ENCODE measurements at regions not wholly inside any gene's neighbourhood (a gene's known extent, or its start where the extent isn't known, plus 50 kb on each side); places are given as distances from the start of the nearest gene placed in this dataset.

- no peaks in the 10 kb centered on the region for H3K27me3 ChIP-seq (ENCODE audit: control insufficient read depth, insufficient read depth, low read length)
- no peaks in the 10 kb centered on the region for H3K4me1 ChIP-seq (ENCODE audit: control insufficient read depth, insufficient read depth, low read length)
- H3K27ac ChIP-seq (ENCODE audit: low read depth, low read length): no peak overlapping the region
- H3K9ac ChIP-seq (ENCODE audit: low read length): no peak overlapping the region
- no peaks in the 10 kb centered on the region for H3K36me3 ChIP-seq (ENCODE audit: control insufficient read depth, insufficient read depth, low read length)
- H3K4me3 ChIP-seq (ENCODE audit: low read depth, low read length): no peak overlapping the region
- H3K9me3 ChIP-seq (ENCODE audit: control insufficient read depth, insufficient read depth, low read depth, low read length): no peaks in the 10 kb centered on the region; the same call in 1 of the 2 replicates
Observed at GRCh38 chr2:222146488-222146887, 152.3 kb downstream of the PAX3 start.

- no peaks in the 10 kb centered on the region for H3K4me1 ChIP-seq (ENCODE audit: control insufficient read depth, insufficient read depth, low read length)
- H3K27me3 ChIP-seq (ENCODE audit: control insufficient read depth, insufficient read depth, low read length): no peaks in the 10 kb centered on the region
- H3K9me3 ChIP-seq (ENCODE audit: control insufficient read depth, insufficient read depth, low read depth, low read length): no peaks in the 10 kb centered on the region; the same call in 1 of the 2 replicates
- no peaks in the 10 kb centered on the region for H3K36me3 ChIP-seq (ENCODE audit: control insufficient read depth, insufficient read depth, low read length)
- no peak overlapping the region for H3K4me3 ChIP-seq (ENCODE audit: low read depth, low read length)
- H3K27ac ChIP-seq (ENCODE audit: low read depth, low read length): no peak overlapping the region
- H3K9ac ChIP-seq (ENCODE audit: low read length): no peak overlapping the region
Observed at GRCh38 chr2:222142027-222142426, 156.8 kb downstream of the PAX3 start.

DNA sequence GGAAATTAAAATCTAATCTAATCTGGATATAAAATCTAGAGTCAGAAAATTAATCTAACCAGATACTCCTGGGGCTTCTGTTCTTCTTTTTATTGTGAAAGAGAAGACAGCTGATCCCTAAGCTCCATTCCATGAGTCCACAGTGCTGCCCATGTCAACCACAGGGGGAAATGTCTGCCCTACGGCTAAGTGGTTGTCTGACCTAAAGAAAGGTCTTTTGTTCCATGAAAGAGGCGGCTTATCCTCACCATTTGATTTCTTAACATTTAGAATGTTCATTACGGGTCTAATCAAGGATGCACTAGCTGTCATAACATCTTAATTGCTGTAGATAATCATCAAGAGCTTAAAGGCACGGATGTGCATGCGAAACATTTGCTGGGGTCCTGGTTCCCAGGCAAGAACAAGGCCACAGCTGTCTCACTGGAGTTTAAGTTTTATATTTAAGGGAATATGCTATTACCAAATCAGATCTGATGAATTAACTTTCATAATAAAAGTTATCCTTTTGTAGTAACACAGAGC lies 162.6 kb downstream of the PAX3 start:
- H3K27me3 ChIP-seq (ENCODE audit: control insufficient read depth, insufficient read depth, low read length): no peaks in the 10 kb centered on the region
- H3K36me3 ChIP-seq (ENCODE audit: control insufficient read depth, insufficient read depth, low read length): no peaks in the 10 kb centered on the region
- H3K4me1 ChIP-seq (ENCODE audit: control insufficient read depth, insufficient read depth, low read length): no peaks in the 10 kb centered on the region
- no peak overlapping the region for H3K27ac ChIP-seq (ENCODE audit: low read depth, low read length)
- no peak overlapping the region for H3K4me3 ChIP-seq (ENCODE audit: low read depth, low read length)
- no peaks in the 10 kb centered on the region for H3K9me3 ChIP-seq (ENCODE audit: control insufficient read depth, insufficient read depth, low read depth, low read length)
- H3K9ac ChIP-seq (ENCODE audit: low read length): no peak overlapping the region

DNA sequence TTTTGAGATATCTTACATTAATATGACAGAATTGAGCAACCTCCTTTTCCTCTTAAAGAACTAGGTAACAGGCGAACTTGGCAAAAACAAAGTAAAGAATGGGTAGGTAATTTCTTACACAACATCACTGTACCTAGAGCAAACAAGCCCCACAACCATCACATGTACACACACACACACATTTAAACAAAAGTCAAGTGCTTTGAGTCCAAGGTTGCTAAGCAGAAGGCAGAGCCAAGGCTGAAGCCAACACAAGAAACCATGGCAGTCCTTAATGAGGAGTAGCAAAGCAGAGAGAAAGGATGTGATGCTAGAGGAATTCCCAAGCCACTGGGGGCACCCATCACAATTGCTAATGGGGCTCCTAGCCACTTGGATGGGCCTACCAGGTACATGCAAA lies 164.1 kb downstream of the PAX3 start:
- Histone ChIP-seq H3K27ac (ENCODE audit: low read depth, low read length) (no peak overlapping the region), H3K4me1 (ENCODE audit: control insufficient read depth, insufficient read depth, low read length) (no peaks in the 10 kb centered on the region), H3K36me3 (ENCODE audit: control insufficient read depth, insufficient read depth, low read length) (no peaks in the 10 kb centered on the region), H3K9me3 (ENCODE audit: control insufficient read depth, insufficient read depth, low read depth, low read length) (no peaks in the 10 kb centered on the region), H3K9ac (ENCODE audit: low read length) (no peak overlapping the region), H3K4me3 (ENCODE audit: low read depth, low read length) (no peak overlapping the region), H3K27me3 (ENCODE audit: control insufficient read depth, insufficient read depth, low read length) (no peaks in the 10 kb centered on the region)

DNA sequence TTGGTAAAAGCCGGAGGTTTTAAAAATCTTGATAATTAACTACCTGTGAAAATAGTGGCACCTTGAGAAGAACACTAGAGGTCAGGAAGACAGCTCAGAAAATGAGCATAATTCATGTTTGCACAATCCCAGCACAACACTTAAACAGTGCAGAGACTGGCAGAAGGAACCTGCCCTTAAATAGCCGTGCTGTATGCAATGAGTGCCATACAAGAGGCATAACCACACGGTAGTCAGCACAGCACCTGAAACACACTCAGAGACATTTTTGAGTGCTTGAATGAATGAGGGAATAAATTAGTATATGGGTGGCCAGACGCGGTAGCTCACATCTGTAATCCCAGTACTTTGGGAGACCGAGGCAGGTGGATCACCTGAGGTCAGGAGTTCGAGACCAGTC lies 164.9 kb downstream of the PAX3 start:
- Histone ChIP-seq H3K9me3 (ENCODE audit: control insufficient read depth, insufficient read depth, low read depth, low read length) (no peaks in the 10 kb centered on the region), H3K9ac (ENCODE audit: low read length) (no peak overlapping the region), H3K4me1 (ENCODE audit: control insufficient read depth, insufficient read depth, low read length) (no peaks in the 10 kb centered on the region), H3K27ac (ENCODE audit: low read depth, low read length) (no peak overlapping the region), H3K36me3 (ENCODE audit: control insufficient read depth, insufficient read depth, low read length) (no peaks in the 10 kb centered on the region), H3K27me3 (ENCODE audit: control insufficient read depth, insufficient read depth, low read length) (no peaks in the 10 kb centered on the region), H3K4me3 (ENCODE audit: low read depth, low read length) (no peak overlapping the region)

DNA sequence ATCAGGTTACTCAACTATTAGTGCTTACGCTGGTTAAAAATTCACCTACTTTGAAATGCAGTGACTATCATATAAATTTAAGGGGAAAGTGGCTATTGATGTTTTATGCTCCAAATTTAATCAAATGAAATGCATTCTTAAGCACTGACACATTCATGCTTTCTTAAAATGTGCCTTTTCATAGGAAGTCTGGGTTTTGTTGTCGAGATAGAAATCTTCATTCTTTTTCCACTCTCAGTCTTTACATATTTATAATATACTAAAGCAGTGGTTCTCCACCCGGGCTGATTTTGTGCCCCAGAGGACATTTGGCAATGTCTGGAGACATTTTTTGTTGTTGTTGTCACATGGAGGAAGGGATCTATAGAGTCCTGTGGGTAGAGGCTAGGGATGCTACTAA lies 167.9 kb downstream of the PAX3 start:
- H3K9ac ChIP-seq (ENCODE audit: low read length): no peak overlapping the region

GRCh38 chr2:222127660-222128059 lies 171.1 kb downstream of the PAX3 start:
- no peaks in the 10 kb centered on the region for H3K4me1 ChIP-seq (ENCODE audit: control insufficient read depth, insufficient read depth, low read length)
- no peak overlapping the region for H3K27ac ChIP-seq (ENCODE audit: low read depth, low read length)
- H3K9me3 ChIP-seq (ENCODE audit: control insufficient read depth, insufficient read depth, low read depth, low read length): peaks cover 2% of the 10 kb centered on the region; the same call in 1 of the 2 replicates
- no peak overlapping the region for H3K4me3 ChIP-seq (ENCODE audit: low read depth, low read length)
- H3K27me3 ChIP-seq (ENCODE audit: control insufficient read depth, insufficient read depth, low read length): no peaks in the 10 kb centered on the region
- no peak overlapping the region for H3K9ac ChIP-seq (ENCODE audit: low read length)
- no peaks in the 10 kb centered on the region for H3K36me3 ChIP-seq (ENCODE audit: control insufficient read depth, insufficient read depth, low read length)

More for the DNA sequence above, 167.9 kb downstream of the PAX3 start:
- no peaks in the 10 kb centered on the region for H3K36me3 ChIP-seq (ENCODE audit: control insufficient read depth, insufficient read depth, low read length)
- H3K27me3 ChIP-seq (ENCODE audit: control insufficient read depth, insufficient read depth, low read length): no peaks in the 10 kb centered on the region
- no peak overlapping the region for H3K4me3 ChIP-seq (ENCODE audit: low read depth, low read length)
- H3K9me3 ChIP-seq (ENCODE audit: control insufficient read depth, insufficient read depth, low read depth, low read length): peaks cover 2% of the 10 kb centered on the region; the same call in 1 of the 2 replicates
- no peaks in the 10 kb centered on the region for H3K4me1 ChIP-seq (ENCODE audit: control insufficient read depth, insufficient read depth, low read length)
- H3K27ac ChIP-seq (ENCODE audit: low read depth, low read length): no peak overlapping the region

DNA sequence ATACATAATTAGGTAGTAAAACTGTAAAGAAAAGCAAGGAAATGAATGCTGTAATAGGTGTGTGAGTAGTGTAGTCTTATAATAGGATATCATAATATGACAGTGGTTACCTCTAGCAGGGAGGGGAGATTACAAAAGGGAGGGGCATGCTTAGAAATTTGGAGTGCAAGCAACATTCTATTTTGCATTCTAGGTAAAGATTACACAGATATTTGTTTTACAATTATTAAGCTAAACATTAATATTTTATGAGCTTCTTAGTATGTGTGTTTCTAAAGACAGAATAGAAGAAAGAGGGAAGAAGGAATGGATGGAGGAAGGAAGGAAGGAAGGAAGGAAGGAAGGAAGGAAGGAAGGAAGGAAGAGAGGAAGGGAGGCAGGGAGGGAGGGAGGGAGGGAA lies 177.9 kb downstream of the PAX3 start:
- Histone ChIP-seq H3K27ac (ENCODE audit: low read depth, low read length) (no peak overlapping the region), H3K4me3 (ENCODE audit: low read depth, low read length) (no peak overlapping the region), H3K4me1 (ENCODE audit: control insufficient read depth, insufficient read depth, low read length) (no peaks in the 10 kb centered on the region), H3K36me3 (ENCODE audit: control insufficient read depth, insufficient read depth, low read length) (no peaks in the 10 kb centered on the region), H3K9me3 (ENCODE audit: control insufficient read depth, insufficient read depth, low read depth, low read length) (no peaks in the 10 kb centered on the region), H3K9ac (ENCODE audit: low read length) (no peak overlapping the region), H3K27me3 (ENCODE audit: control insufficient read depth, insufficient read depth, low read length) (no peaks in the 10 kb centered on the region)

DNA sequence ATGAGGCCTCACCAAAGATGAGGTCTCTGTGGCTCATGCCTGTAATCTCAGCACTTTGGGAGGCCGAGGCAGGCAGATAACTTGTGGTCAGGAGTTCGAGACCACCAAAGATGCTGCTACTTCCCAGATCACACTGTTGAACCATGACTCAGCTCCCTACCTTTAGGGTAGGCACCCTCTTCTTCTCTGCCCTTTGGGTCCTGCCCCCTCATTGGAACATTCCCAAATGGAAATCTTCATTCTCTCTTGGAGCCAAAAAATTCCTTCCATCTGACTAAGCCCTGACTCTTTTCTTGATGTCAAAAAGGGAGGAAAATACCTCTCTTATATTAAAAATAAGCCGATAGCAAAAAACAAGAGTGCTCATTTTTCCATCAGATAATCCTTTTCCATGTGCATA lies 183.5 kb downstream of the PAX3 start:
- Histone ChIP-seq H3K4me1 (ENCODE audit: control insufficient read depth, insufficient read depth, low read length) (no peaks in the 10 kb centered on the region), H3K36me3 (ENCODE audit: control insufficient read depth, insufficient read depth, low read length) (no peaks in the 10 kb centered on the region), H3K27ac (ENCODE audit: low read depth, low read length) (no peak overlapping the region), H3K4me3 (ENCODE audit: low read depth, low read length) (no peak overlapping the region), H3K9ac (ENCODE audit: low read length) (no peak overlapping the region), H3K27me3 (ENCODE audit: control insufficient read depth, insufficient read depth, low read length) (no peaks in the 10 kb centered on the region), H3K9me3 (ENCODE audit: control insufficient read depth, insufficient read depth, low read depth, low read length) (no peaks in the 10 kb centered on the region)

DNA sequence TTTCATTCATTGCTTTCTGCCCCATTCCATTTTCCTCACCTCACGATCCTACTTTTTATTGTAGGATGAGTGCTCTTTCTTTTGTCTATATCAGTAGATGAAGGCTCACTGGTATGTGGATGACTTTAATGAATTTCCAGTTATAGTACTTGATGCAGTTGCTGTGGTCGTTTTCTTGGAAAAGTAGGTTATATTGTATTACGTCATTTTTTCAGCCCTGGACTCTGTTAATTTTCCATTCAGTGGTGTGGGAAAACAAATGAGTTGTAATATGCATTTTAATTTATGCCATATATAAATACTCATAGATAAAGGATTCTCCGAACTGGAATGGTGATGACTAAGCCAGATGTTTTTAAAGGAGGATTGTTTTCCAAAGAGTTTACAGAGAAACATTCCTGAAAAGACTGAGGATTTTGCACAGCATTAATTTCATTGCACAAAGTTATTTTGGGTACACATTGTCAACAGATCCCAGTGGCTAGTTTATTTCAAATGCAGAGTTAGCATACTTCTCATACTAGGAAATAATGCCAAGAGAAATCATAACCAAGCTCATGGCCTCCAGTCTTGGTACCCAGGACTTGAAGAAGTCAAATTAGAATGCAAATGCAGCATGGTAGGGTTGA lies 189.7 kb downstream of the PAX3 start:
- H3K9ac ChIP-seq (ENCODE audit: low read length): no peak overlapping the region
- H3K4me1 ChIP-seq (ENCODE audit: control insufficient read depth, insufficient read depth, low read length): no peaks in the 10 kb centered on the region; the same call in 1 of the 2 replicates
- no peaks in the 10 kb centered on the region for H3K36me3 ChIP-seq (ENCODE audit: control insufficient read depth, insufficient read depth, low read length)
- H3K27me3 ChIP-seq (ENCODE audit: control insufficient read depth, insufficient read depth, low read length): no peaks in the 10 kb centered on the region; the same call in 1 of the 2 replicates
- H3K9me3 ChIP-seq (ENCODE audit: control insufficient read depth, insufficient read depth, low read depth, low read length): no peaks in the 10 kb centered on the region
- no peak overlapping the region for H3K4me3 ChIP-seq (ENCODE audit: low read depth, low read length)
- no peak overlapping the region for H3K27ac ChIP-seq (ENCODE audit: low read depth, low read length)

DNA sequence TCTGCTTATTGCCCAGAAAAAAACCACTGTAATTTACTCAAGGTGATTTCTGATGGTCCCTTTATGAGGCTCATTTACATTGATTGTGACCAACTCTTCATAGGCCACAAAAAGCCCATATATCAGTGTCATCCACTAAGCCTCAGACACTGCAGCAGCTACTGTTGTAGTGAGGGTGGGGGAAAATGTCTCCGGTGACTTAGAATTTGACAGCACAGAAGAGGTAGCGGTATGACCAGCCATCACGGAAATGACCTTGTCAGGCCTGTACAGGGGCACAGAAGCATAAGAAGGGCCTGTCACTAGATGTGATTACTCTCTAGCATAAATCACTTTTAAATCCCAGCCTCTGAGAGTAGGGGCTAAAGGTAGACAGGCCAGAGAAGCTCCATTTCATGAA lies 190.3 kb downstream of the PAX3 start:
- Histone ChIP-seq H3K36me3 (ENCODE audit: control insufficient read depth, insufficient read depth, low read length) (no peaks in the 10 kb centered on the region), H3K4me3 (ENCODE audit: low read depth, low read length) (no peak overlapping the region), H3K9me3 (ENCODE audit: control insufficient read depth, insufficient read depth, low read depth, low read length) (no peaks in the 10 kb centered on the region), H3K9ac (ENCODE audit: low read length) (no peak overlapping the region), H3K27me3 (ENCODE audit: control insufficient read depth, insufficient read depth, low read length) (no peaks in the 10 kb centered on the region; the same call in 1 of the 2 replicates), H3K4me1 (ENCODE audit: control insufficient read depth, insufficient read depth, low read length) (no peaks in the 10 kb centered on the region; the same call in 1 of the 2 replicates), H3K27ac (ENCODE audit: low read depth, low read length) (no peak overlapping the region)

All from HUES6 (cell line).